VCaP (cell line): ENCODE measurements at regions not wholly inside any gene's neighbourhood (a gene's known extent, or its start where the extent isn't known, plus 50 kb on each side); places are given as distances from the start of the nearest gene placed in this dataset.

ENCODE experiments used
- H3K27ac ChIP-seq: fragments of 450-650 bp; 2 replicates; pipeline ENCODE4 v1.5.1; 2017
- CTCF ChIP-seq: fragments of 450-650 bp; conservative IDR thresholded peaks from 2 replicates; pipeline ENCODE4 v1.5.1; 2017; ENCODE audit warnings: mild to moderate bottlenecking, moderate library complexity

- TF ChIP-seq CTCF = no peak
- H3K27ac ChIP-seq = no peak overlapping the region
Observed at GRCh38 chr2:133624551-133624950, 56.3 kb upstream of the NCKAP5 start.

- TF ChIP-seq CTCF = no peak
Observed at GRCh38 chr2:133627741-133628140, 59.5 kb upstream of the NCKAP5 start.

GRCh38 chr2:133633309-133633708 lies 65.0 kb upstream of the NCKAP5 start:
- no peak for TF ChIP-seq CTCF
- H3K27ac ChIP-seq = no peak overlapping the region

More at GRCh38 chr2:133627741-133628140, 59.5 kb upstream of the NCKAP5 start:
- no peak overlapping the region for H3K27ac ChIP-seq

GRCh38 chr2:133633881-133634409 lies 65.7 kb upstream of the NCKAP5 start:
- TF ChIP-seq CTCF = no peak

GRCh38 chr2:133635131-133635530 lies 66.9 kb upstream of the NCKAP5 start:
- H3K27ac ChIP-seq = peak overlapping the region; percentile 37; the same call in 1 of the 2 replicates
- no peak for TF ChIP-seq CTCF

More at GRCh38 chr2:133633881-133634409, 65.7 kb upstream of the NCKAP5 start:
- peak overlapping the region; percentile 37; the same call in 1 of the 2 replicates for H3K27ac ChIP-seq

GRCh38 chr2:133636287-133636686 lies 68.0 kb upstream of the NCKAP5 start:
- H3K27ac ChIP-seq = no peak overlapping the region
- TF ChIP-seq CTCF = no peak

GRCh38 chr2:133640103-133640502 lies 71.8 kb upstream of the NCKAP5 start:
- no peak for TF ChIP-seq CTCF
- H3K27ac ChIP-seq = no peak overlapping the region
